ENCODE measurements at regions not wholly inside any gene's neighbourhood (a gene's known extent, or its start where the extent isn't known, plus 50 kb on each side); places are given as distances from the start of the nearest gene placed in this dataset.
"Not testable (repeated sequence)": the region's sequence is repeated elsewhere in the genome, so short reads cannot be mapped to it uniquely, and the experiment has no call there.

DNA sequence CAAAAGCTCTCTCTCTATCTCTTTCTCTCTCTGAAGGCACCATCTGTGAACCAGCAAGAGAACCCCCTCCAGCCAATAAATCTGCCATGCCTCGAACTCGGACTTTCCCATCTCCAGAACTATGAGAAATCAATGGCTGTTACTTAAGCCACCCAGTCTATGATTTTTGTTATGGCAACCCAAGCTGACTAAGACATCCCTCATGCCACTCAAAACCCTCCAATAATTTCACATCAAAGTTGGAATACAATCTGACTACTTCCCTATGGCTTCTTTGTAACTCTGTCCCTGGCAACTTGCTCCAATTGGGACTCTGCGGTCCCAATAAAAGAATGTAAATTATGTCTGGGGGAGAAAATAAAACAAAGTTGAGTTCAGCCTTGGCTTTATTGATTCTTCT lies 265.7 kb downstream of the SHOX start:
- DNase-seq (ENCODE audit: low read depth) = no peak

DNA sequence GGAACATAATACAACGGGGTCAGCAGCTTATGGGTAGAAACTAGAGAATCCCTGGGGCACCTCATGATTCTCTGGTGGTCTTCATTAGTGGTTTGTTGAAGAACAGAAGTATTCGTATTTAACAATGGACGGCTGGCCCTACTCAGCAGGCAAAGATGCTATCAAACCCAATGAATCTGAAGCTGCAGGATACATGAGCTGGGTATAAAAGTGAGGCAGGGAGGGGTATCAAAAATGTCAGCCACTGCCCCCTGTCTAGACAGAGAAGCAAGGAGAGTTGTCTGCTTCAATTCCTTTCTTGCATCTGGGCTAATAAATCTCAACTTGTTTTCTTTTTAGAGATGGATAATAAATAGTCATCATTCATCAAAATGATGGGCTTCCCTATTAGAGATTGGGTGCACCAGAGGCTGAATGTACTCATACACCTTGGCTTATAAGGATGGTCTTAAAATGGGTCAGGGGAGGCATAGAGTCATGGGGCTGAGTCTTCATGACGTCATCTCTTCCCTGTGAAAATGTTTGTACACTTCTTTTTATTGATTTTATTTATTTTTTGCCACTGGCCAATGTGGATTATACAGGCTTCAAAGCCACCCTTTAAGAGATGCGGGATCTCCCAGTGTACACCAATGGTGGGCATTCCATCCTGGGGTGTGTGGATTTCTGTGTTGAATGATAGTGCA lies 259.5 kb downstream of the SHOX start:
- DNase-seq (ENCODE audit: low read depth) = no peak

DNA sequence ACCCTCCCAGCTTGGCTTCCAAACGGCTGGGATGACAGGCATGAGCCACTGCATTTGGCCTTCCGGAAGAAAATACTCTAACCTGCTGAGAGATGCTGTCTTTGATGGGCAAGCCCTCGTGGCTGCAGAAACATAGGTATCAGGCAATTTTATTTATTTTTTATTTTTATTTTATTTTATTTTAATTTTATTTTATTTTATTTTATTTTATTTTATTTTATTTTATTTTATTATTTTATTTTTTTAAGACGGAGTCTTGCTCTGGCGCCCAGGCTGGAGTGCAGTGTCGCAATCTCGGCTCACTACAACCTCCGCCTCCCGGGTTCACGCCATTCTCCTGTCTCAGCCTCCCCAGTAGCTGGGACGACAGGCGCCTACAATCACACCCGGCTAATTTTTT lies 257.1 kb downstream of the SHOX start:
- DNase-seq (ENCODE audit: low read depth) = not testable (repeated sequence)

DNA sequence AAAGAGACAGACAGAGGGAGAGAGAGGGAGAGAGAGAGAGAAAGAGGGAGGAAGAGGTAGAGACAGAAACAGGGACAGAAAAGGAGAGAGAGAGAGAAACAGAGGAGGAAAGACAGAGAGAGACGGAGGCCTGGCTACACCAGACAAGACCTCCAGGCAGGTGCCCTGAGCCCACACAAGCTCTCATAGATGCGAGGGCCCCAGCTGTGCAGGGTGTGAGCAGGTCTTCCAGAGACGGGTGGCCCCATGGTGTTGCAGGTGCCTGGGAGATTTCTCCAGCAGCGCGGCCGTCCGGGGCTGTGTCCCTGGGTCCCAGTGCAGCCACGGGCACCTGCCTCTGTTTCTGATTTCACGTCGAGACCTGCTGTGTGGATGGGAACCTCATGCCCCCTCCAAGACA lies 253.0 kb downstream of the SHOX start:
- DNase-seq (ENCODE audit: low read depth) = no peak

DNA sequence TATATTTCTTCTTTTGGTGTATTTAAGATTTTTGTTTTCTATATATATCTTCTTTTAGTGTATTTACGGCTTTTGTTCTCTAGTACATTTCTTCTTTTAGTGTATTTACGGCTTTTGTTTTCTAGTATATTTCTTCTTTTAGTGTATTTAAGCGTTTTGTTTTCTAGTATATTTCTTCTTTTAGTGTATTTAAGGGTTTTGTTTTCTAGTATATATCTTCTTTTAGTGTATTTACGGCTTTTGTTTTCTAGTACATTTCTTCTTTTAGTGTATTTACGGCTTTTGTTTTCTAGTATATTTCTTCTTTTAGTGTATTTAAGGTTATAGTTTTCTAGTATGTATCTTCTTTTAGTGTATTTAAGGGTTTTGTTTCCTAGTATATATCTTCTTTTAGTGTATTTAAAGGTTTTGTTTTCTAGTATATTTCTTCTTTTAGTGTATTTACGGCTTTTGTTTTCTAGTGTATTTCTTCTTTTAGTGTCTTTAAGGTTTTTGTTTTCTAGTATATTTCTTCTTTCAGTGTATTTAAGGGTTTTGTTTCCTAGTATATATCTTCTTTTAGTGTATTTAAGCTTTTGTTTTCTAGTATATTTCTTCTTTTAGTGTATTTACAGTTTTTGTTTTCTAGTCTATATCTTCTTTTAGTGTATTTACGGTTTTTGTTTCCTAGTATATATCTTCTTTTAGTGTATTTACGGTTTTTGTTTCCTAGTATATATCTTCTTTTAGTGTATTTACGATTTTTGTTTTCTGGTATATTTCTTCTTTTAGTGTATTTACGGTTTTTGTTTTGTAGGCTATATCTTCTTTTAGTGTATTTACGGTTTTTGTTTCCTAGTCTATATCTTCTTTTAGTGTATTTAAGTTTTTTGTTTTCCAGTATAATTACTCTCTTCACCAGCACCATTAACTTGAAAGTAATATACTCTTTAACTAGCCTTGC lies 249.4 kb downstream of the SHOX start:
- DNase-seq (ENCODE audit: low read depth) = not testable (repeated sequence)

DNA sequence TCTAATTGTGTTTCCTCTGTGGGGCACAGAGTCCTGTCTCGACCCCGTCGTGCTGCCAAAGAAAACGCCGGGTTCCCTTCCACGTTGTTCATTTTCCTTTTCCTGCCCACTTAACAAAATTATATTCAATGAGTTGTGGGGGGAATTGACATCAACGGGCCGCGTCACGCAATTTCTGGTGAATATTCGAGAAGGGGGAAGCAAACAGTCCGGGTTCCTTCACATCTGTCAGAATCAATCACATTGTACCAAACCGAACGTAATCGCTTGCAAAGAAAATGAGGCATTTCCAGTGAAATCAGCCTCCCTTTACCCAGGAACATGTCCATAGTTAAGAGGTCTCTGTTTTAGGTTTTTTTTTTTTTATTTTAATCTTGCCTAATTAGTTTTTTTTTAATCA lies 243.5 kb downstream of the SHOX start:
- no peak for DNase-seq (ENCODE audit: low read depth)

DNA sequence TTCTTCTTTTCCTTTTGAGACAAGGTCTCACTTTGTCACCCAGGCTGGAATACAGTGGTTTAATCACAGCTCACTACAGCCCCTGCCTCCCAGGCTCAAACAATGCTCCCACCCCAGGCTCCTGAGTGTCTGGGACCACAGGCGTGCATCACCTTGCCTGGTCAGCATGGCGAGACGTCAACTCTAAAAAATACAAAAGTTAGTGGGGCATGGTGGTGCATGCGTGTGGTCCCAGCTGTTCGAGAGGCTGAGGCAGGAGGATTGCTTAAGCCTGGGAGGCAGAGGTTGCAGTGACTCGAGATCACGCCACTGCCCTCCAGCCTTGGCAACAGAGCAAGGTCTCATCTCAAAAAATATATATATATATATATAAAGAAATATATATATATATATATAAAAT lies 242.4 kb downstream of the SHOX start:
- no peak for DNase-seq (ENCODE audit: low read depth)

DNA sequence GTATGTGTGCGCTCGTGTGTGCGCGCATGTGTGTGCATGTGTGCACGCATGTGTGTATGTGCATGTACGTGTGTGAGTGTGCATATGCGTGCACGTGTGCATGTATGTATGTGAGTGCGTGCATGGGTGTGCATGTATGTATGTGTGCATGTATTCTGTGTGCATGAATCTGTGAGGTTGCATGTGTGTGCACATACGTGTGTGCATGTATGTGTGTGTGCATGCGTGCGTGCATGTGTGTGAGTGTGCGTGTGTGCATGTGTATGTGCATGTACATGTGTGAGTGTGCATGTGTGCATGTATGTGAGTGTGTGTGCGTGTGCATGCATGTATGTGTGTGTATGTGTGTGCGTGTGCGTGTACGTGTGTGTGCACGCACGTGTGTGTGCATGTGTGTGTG lies 241.5 kb downstream of the SHOX start:
- DNase-seq (ENCODE audit: low read depth) = no peak

DNA sequence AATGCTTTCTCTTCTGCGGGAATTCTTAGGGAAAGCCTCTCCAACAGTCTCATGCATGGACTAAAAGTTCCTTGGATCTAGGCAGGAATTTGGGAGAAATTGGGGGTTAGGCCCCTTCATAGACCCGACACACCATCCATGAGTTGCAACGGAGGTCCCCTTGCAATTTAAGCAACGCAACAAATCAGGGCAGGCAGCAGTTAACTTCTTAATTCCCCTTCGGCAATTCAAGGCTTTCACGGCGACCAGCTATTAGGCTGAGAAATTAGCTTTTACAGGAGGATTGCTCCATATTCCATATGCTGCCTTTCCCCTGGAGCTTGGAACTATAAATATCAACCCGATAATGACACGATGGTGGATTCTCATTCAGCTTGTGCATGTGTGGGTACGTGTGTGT lies 241.0 kb downstream of the SHOX start:
- DNase-seq (ENCODE audit: low read depth) = no peak

DNA sequence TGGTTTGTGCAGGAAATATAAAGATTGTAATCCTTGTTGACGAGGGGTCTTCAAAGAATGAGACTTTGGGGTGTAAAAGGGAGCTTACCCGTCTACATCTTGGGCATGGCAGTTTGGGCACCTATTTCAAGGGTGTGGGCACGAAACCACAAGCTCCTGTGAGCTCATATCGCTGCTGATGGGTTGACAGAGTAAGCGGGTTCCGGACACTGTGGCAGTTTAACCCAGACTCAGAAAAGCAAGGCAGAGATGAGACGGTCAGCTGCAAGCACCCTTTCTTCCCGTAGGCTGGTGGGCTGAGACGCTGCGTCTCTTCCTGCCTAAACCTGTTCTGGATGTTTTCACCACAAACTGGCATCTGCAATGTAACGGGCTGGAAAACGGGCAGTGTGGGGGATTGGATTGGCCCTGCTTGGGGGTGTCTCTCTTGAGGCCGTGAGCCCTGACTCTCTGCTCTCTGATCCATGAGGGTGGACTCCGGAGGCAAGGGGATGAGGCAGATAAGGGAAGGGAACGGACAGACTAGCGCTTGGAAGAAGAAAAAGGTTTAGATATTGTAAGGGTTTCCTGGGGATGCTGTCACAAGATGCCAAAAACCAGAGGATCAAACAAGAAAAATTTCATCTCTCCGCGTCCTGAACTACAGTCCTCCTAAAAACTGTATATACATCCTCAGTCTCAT lies 237.5 kb downstream of the SHOX start:
- no peak for DNase-seq (ENCODE audit: low read depth)

DNA sequence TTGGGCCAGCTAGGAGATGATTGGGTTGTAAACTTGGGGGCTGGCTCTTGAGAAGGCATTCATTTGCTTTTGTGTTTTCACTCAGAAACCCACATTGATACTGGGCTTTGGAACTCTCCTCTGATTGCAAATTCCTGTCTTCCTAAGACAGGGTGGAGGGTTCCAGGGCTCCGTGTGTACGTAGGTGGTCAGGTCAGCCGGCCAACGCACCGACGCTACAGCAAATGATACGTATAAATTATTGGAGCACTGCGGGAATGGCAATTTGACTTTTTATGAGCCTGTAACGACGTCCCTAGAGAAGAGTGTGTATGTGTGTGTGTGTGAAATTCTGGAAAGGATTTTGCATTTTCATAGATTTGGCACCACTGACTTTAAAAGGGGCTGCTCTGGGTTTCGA lies 236.9 kb downstream of the SHOX start:
- no peak for DNase-seq (ENCODE audit: low read depth)

DNA sequence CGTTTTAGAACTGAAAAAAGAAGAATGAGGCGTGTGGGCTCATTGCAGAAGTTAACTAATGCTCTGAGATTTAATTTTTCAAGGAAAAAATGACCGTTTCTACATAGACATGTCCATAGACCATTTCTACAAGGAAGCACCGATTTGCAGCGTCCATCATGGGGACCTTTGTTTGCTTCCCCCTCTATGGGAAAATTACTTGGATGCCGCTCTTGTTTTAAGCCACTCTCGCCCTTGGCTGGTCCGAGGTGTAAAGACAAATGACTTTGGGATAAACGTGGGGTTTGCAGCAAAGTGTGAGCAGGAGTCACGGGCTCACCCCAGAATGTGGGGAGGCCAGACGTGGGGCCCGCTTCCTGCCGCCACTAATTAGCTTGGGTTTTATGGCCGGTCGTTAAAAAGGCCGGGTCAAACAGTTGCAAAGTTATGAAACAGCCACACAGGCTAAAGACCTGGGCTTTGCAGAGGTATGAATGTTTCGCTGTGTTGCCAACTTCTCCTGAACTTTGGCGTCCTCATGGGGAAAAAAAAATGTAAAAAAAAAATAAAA lies 235.9 kb downstream of the SHOX start:
- no peak for DNase-seq (ENCODE audit: low read depth)

DNA sequence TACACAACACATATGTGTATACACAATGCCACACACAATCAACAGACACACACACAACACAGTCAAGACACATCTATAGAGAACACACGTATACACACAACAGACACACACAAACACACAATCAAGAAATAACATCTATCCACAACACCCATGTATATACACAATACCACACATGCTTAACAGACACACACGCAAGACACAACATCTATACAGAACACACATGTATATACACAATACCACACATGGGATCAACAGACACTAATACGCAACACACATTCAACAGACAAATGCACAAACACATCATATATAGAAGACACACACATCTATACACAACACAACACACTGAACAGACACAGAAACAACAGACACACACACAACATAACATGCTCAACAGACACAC lies 234.8 kb downstream of the SHOX start:
- no peak for DNase-seq (ENCODE audit: low read depth)

DNA sequence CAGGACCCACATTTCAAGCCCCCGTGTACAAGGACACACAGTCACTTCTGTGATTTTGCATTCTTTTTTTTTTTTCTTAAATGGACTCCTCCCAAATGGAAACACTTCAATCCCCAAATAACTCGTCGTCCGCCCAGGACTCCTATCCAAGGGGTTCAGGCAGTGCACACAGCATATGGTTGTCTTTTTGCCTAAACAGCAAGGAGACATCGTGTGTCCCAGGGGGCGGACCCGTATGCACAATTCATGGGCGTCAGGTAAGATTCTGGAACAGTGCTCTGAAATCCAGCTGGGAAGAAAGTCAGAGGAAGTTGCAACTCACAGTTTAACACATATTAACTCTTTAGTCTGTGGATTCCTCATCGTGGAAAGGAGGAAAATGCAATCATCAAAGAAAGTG lies 231.3 kb downstream of the SHOX start:
- DNase-seq (ENCODE audit: low read depth) = no peak

DNA sequence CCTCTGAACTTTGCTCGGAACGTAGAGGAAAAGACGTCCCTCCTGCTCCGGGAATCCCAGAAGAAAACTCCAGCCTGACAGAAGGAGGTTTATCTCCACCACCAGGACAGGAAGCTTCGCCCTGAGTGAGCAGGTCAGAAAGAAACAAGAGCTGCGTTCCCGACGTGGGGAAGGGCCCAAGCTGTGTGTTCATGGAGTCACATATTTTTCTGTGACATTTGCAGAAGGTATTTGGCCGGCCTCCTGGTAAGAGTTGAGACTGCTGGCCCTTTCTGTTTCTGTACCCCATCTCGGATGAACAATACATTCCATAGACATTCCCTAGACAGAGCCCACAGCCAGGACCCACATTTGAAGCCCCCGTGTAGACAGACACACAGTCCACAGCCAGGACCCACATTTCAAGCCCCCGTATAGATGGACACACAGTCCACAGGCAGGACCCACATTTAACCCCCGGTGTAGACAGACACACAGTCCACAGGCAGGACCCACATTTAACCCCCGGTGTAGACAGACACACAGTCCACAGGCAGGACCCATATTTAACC lies 230.8 kb downstream of the SHOX start:
- DNase-seq (ENCODE audit: low read depth) = no peak

DNA sequence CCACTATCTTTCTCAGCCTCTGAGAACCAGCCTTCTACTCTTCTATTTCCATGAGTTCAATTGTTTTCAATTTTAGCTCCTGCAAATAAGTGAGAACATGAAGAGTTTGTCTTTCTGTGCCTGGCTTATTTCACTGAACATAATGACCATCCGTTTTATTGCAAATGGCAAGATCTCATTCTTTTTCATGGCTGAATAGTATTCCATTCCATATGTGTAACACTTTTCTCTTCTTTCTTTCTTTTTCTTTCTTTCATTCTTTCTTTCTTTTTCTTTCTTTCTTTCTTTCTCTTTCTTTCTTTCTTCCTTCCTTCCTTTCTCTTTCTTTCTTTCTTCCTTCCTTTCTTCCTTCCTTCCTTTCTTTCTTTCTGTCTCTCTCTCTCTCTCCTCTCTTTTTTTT lies 228.7 kb downstream of the SHOX start:
- DNase-seq (ENCODE audit: low read depth) = no peak

DNA sequence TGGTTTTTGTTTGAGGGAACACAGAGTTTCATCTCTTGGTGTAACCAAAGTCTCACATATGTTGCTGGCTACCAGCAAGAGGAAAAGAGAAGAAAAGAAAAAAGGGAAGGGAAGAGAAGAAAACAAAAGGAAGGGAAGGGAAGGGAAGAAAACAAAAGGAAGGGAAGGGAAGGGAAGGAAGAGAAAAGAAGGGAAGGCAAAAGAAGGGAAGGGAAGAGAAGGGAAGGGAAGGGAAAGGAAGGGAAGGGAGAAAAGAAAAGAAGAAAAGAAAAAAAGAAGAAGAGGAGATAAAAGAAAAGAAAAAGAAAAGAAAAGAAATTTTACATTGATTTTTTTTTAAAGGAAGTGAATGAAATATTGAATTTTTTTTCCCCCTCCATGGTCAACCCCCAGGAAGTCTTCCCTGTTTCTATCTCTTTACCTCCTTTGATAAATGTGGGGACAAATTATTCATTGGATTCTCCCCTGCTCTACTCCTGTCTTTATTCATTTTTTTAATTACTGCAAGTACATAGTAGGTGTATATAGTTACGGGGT lies 228.0 kb downstream of the SHOX start:
- DNase-seq (ENCODE audit: low read depth) = no peak

DNA sequence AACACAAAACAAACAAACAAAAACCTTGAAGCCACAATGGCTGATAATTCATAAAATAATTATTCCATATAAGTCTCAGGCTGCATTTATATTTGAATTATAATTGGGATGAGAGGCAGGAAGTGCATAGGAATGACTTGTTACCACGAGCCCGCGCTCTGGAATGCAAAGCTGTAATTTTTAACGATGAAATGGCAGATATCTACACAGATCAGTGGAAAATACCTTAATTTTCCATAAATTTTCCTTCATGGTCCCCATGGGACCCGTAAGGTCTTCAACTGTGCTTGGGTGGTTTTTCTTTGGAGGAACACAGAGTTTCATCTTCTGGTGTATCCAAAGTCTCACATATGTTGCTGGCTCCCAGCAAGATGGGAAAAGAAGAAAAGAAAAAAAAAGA lies 226.8 kb downstream of the SHOX start:
- DNase-seq (ENCODE audit: low read depth) = no peak

DNA sequence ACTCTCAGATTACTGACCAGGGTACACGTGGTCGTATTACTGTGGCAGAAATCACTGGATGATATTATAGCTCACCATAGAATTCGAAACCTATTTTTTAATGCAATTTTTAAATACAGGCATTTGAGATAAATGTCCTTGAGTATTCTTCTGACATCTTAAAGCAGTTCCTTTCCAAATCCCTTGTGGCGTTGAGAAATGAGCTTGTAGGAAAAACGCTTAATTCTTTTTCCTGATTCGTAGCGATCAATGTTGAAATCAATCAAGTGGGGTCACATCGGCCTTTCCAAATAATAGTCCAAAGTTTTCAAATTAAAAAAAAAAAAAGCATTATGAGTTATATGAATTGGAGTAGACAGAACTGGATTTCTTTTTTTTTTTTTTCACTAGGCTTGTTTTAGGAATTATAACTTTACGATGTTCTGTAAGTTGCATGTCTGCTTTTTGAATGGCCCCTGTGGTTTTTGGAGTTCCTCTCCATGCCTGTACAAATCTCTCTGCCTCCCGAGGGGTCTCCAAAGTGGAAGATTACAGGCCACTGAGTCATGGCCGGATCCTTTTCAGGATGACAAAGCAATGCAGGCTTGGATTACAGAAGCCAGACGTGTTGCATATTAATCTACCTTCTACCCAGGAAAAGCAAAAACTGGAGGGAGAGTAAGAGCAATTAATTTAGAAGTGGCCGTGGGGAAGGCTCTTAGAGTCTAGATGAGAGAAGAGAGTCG lies 226.1 kb downstream of the SHOX start:
- no peak for DNase-seq (ENCODE audit: low read depth)

DNA sequence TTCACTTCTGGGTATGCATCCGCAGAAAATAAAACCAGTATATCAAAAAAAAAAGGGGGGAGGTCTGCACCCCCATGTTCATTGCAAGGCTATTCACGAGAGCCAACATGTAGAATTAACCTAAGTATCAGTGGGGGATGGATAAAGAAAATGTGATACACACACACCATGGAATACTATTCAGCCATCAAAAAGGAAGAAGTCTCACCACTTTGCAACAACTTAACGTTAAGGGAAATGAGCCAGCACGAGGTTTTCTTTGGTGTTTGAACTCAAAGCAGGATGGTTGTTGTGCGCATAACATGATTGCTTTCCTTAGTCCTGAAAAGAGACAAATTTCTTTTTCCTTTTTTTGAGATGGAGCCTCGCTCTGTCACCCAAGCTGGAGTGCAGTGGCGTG lies 222.7 kb downstream of the SHOX start:
- no peak for DNase-seq (ENCODE audit: low read depth)

DNA sequence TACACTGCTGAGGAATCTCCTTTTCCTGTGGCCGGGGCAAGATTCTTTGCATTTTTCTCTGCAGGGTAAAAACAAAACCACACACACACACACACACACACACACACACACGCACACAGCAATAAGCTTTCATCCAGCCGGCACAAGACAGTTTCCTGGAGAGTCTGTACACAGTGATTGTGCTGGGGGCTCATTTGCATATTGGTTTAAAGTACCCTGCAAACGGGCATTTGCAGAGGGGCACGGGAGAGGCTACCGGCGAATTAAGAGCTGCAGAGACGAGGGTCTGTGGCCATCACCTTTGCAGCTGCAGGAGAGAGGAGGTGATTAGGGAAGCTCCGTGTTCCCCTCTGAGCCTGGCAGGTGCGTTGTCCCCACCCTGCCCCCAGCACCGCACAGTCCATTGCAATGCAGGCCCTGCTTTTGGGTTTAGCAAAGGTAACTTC lies 219.9 kb downstream of the SHOX start:
- DNase-seq (ENCODE audit: low read depth) = no peak
